HG03558 (cell line): ENCODE measurements at regions not wholly inside any gene's neighbourhood (a gene's known extent, or its start where the extent isn't known, plus 50 kb on each side); places are given as distances from the start of the nearest gene placed in this dataset.

Experiments used
- ATAC-seq: cut with Tn5 transposase; IDR thresholded peaks from one replicate; pipeline ENCODE4 v1.9.1; 2021; ENCODE audit warnings: moderate number of reproducible peaks; ENCODE audit not compliant: unreplicated experiment; ENCODE audit errors: extremely low read depth

DNA sequence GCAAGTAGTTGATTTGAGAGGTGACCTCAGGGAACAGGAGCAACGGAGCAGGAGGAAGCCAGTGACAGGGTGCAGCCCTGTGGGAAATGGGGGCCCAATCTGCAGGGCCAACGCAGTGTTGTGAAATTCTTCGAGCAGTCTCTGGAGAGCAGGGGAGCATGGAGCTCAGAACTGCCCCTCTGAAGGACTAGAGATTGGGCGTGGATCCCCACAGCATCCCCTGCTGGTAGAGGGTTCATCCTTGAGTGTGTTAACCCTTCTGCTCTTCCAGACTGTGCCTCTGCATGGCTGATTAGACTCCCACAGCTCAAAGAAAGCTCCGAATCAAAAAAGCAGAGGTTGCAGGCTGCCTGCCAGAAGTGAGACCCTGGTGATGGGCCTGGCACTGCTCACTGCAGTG, 77.9 kb upstream of the UQCRFS1 start:
- no peak for ATAC-seq

DNA sequence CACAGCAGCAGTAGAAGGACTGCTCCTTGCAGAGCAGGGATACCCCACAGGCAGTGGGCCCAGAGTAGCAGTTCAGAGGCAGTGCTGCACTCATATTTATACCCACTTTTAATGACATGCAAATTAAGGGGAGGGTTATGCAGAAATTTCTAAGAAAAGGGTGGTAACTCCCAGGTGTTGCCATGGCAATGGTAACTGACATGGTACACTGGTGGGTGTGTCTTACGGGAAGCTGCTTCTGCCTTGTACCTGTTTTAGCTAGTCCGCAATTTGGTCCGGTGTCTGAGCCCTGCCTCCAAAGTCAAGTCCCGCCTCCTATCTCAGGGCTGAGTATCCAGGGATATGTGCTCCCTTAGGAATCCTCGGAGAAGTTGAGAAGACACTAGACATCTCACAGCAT, 79.2 kb upstream of the UQCRFS1 start:
- no peak for ATAC-seq

DNA sequence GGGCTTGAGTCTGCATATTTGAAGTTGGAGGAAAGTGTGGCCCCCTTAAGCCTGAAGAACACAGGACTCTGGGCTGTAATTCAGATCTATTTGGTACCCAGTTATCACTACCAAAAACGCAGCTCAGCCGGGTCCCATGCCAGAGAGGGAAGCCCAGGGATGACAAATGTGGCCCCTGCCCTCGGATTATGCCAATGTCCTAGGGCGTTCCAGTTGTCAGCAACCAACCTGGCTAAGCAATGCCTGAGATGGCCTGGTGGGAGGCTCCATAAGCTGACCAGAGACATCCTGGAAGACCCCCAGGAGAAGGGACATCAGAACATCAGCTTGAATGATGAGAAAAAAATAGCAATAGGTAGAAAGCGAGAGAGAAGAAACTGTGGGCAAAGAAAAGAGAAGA, 79.6 kb upstream of the UQCRFS1 start:
- no peak for ATAC-seq

DNA sequence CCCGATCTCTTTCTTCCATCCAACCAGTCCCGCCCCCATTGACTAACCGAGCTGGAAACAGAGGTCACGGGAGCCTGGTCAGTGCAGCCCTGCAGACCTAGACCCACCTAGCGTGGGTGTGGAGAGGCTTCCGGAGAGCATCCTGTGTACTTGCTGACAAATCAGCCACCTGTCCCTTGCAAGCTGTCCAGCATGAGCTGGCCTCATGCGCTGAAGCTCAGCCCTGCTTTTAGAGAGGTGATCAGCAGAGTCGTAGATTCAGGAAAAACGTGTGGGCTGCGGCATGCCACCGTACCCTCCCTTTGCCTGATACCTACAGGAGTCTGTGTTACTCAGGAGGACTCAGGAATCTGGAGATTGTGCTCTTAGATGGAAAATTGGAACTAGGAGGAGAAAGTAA, 80.3 kb upstream of the UQCRFS1 start:
- no peak for ATAC-seq

DNA sequence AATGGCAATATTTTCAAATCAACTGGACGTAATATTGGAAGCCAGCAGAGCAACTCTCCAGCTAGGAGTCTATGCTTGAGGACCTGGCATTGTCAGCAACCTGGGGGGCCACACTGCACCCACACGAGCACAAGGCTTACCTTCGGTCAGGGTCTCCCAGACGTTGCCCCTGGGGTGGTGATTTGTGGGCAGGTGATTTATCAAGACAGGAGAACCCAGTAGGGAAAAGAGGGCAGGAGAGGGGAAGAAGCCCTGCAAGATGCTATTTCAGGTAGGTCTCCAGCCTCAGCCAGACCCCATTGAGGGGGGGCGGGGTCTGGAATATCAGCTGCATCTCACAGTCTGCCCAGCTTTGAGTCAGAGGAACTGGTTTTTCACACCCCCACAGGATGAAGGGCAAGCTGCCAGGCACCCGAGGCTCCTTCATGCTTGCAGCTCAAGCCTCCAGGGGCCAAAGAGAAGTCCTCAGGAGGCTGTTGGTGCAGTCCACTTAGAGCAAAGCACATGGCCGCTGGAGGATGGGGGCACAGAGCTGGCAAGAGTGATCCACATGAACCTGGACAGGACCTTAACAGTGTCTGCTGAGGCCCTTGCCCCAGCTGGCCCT, 80.9 kb upstream of the UQCRFS1 start:
- ATAC-seq, result no peak

DNA sequence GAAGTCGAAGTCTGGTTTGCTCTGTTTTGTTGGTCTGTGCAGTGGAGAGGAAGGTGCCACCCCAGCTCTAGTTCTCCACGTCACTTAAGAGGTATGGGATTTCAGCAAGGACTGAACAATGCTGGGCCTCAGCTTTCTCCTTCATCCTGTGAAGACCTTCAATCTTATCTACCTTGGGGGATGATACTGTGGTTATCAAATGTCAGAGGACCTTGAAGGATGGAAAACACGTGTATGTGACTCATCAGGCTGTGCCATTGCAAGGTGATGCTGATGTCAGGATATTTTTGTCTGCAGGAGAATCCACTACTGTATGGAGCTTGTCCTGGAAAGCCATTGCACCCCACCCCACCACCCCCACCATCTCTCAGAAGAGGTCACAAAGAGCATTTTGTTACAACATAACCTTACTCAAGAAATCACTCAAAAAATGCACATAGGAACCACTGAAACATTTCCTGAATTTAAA, 81.4 kb upstream of the UQCRFS1 start:
- no peak for ATAC-seq

DNA sequence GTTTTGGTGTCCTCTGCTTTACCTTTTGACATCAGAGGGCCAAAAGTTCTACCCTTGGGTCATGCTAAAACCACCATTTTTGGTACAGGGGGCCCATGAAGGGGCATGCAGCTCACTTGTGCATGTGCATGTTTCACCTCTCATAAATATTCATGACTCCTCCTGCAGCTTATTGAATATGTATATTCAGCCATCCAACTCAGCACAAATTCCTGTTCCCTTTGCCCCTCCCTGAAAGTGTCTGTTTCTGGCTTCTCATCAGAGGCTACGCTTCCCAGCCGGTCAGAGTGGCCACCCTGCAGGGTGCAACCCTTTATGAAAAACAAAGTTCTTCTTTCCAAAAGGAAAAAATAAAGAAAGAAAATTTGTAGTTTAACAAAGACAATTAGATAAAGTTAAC, 82.3 kb upstream of the UQCRFS1 start:
- ATAC-seq, result no peak

DNA sequence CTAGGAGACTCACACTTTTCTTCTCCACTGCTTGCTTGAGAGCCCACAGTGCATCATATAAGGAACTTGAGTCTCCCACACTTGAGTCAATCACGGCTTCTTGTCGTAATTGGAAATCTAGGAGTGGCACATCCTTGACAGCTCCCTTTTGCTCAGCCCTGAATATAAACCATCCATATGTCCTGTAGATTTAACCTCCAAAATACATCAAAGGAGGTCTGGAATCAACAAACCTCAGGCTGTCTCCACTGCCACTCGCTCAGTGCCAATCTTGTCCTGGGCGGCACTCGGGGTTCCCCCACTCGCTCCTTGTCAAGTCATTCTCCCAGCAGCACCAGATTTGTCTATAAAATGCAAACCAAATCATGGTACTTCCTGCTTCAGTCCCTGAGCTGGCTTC, 84.4 kb upstream of the UQCRFS1 start:
- no peak for ATAC-seq

DNA sequence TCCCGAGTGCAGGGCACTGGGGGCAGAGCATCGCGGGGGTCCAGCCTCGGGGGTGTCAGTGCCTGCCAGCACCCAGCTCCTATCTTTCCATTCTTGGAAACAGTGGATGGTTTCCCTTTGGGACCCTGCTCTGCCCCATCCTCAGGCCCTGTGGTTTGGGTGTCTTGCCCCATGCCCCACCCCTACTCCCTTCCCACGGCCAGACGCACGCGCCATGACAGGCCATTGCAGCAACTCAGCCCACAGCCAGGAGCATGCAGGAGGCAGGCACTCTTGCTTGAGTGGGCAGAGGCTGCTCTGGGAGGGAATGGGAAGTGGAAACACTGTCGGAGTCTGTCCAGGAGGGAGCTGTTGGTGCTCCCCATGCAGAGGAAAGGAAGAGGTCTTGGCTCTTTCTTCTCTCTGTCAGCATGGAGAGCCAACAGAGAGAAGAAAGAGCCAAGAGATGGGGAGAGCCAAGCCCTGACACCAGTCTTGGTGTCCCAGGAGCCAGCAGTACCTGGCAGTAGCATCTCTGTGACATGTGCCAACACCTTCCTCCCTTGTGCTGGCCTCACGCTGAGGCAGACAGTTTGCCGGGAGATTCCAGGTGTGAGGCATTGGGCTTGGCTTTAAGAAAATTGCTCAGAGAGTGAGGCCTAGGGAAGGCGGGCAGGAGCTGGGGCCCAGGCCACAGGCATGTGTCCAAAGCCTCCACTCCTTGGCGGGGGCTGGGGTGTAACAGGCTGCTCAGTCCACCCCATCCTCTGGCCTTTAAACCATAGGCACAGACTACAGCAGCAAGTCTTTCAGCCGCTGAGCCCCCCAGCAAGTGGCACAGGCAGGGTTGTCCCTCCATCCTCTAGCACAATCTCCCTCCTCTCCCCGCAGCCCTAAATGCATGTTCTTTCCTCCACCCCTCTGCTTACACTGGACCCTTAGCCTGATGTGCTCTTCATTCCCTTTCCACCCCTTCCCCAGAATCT, 86.7 kb upstream of the UQCRFS1 start:
- ATAC-seq, result no peak

DNA sequence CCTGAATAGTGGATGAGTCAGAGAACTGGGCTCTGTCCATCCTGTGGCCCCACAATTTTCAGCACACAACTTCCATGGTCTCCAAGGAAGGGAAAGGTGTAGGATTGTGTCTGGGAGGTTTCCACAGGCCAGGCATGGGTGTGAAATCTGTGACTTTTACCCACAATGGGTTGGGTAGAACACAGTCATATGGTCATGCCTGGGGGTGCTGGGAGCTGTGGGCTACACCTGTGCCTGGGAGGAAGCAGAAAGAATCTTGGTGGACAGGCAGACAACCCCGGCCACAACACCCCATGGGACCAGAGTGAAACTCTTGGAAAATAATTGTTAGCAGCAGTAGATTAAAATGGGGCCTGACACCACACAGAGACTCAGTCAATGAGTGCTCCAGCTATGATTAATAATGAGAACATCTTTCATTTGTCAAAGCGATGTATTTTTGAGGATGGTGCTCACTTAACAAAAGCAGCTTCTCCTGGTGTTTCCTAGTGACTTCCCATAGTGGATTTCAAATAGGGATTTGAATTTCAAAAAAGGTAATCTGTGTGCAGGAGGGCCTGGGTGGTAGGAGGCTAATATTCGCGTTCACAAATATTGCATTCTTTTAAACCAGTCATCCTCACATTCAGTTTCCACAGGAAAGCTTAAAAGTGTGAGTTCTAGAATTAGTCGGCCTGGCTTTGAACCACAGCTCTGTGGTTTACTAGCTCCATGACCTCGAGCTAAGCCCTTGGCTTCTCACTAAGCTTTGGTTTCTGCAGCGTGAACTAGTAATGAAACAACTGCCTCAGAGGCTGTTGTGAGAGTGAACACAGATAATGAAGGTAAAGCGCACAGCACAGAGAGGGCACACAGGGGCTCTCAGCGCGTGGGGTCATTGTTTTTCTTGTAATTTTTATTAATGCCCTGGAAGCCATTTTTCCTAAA, 89.3 kb upstream of the UQCRFS1 start:
- ATAC-seq, result no peak

DNA sequence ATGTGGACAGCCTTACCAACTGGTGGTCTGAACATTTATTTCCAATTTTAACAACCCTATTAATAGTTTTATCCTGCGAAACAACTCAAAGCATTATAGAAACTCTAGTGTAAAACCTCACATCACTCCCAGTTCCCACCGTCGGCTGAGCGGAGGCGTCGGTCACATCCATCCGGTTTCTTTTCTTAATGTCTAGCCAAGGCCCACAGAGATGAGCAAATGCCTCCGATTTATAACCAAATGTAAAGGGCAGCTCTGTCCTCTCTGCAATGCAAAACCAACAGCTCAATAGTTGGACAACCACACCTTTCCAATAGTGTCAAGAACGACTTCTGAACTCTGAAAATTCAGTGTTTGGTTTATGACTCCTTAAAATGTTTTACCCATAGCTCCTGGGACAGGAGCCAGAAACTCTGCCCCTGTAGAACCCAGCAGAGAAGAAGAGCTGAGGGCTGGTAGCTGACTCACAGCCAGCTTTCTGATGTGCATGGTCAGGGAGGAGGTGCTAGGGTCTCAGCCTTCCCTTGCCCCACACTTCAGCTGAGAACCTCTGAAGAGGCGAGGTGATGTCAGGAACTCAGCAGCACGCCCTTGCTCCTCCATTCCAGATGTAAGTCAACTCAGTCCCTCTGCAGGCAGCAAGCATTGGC, 90.2 kb upstream of the UQCRFS1 start:
- ATAC-seq, result no peak

DNA sequence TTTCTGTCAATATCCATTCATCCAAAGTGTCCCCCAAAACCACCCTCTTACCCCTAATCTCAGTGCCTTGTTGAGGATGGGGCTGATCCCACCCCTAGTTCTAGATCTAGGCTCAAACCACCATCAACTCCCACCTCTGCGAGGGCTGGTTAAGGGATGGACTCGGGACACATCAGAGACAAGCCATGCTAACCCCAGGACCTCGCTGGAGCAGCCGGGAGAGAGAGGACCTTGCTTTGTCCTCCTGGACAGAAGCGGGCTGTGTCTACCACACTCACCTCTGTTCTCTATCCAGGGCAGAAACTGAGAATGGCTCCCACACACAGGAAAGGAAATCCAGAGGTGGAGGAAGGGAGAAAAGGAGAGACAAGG, 90.8 kb upstream of the UQCRFS1 start:
- no peak for ATAC-seq

DNA sequence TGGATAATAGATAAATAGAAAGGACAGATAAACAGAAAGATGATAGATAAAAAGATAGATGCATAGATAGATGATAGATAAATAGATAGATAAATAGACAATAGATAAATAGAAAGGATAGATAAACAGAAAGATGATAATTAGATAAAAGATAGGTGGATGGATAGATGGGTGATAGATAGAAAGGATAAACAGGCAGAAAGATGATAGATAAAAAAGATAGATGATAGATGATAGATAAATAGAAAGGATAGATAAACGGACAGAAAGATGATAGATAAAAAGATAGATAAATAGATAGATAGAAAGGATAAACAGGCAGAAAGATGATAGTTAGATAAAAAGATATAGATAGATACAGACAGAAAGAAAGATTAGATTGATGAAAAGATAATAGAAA, 92.3 kb upstream of the UQCRFS1 start:
- ATAC-seq, result no peak

DNA sequence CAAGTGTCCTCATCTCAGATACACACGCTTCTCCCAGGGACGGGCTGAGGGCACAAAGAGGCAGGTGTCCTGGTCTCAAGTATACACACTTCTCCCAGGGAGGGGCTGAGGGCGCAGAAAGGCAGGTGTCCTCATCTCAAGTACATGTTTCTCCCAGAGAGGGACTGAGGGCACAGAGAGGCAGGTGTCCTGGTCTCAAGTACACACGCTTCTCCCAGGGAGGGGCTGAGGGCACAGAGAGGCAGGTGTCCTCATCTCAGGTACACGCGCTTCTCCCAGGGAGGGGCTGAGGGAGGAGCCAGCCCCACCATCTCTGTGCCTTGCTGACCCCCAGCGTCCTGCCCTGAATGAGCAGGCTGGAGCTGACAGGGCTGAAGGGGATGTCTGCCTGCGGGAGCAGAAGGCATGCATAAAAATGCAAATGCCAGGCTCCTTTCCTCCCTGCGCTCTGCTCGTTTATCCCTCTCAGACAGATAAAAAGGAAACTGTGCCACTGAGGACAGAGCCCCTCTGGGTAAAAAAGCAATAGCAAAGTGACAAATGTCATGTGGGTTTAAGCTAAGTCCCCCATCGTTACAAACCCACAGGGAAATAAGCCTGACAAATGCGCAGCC, 96.1 kb upstream of the UQCRFS1 start:
- no peak for ATAC-seq

DNA sequence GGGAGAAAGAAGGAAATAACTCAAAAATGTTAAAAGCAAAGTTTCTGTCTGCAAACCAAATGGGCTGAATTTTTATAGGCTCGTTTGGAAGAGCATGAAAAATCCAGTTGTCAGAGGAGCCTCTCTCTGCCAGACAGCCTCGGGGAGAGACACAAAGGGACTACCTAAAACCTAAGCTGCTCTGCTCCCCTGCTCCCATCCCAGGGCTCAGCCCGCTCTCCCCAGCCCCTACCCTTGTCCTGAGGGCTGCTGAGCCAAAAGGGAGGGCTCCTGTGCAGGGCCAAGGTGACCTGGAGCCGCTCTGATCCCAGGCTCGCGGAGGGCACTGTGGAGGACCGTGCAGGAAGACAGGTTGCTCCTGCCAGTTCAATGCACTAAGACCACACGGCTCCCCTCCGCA, 96.7 kb upstream of the UQCRFS1 start:
- no peak for ATAC-seq

DNA sequence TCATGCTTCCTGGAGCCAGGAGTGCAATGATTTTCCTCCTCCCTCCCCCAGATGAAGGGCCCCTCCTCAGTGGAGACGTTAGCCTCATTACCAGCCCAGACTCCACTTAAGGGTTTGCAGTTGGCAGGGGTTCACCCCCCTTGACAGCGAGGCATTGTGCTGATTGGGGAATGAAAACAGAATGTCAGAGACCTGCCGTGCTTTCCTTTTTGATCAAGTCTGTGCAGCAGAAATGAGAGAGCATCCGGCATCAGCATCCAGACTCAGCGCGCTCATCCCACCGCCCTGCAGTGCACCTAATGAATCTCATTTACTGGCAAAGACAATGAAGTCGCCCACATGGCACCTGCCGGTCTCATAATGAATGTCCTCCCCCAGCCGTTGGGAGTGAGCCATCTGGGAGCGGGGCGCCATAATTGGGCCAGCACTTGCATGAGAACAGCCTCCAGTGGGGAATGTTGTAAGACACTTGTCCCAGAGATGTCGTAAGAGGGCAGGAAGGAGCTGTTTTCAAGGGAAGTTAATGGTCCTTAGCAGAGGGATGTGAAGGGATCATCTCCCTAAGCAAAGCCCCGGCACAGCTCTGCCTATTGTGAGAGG, 98.3 kb upstream of the UQCRFS1 start:
- no peak for ATAC-seq

DNA sequence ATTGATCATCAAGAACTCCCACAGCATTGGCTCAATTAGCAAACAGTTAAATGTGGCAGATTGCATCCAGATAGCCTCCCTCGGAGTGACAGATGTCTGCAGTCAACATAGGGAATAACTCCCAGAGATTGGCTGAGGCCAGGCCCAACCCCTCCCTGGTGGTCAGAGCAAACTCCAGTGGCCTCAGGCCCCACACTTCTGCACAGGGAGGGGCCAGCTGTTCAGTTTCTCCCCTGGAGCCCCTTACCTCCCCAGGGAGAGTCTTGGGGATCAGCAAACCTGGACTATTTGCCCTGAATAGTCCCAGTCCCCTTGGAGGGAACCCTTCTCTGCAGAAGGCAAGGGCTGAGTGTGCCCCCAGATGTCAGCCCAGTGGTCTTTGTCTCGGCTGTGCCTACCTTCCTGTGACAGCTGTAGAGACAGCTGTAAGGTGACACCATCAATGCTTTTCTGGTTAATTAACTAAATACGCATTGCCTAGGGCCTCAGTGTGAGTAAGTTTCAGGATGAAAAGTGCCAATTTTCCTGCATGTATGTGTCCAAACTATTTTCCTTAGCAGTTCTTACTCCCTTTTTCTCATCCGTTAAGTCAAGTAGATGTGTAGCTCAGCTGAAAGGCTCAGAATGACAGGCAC, 102.7 kb upstream of the UQCRFS1 start:
- no peak for ATAC-seq

DNA sequence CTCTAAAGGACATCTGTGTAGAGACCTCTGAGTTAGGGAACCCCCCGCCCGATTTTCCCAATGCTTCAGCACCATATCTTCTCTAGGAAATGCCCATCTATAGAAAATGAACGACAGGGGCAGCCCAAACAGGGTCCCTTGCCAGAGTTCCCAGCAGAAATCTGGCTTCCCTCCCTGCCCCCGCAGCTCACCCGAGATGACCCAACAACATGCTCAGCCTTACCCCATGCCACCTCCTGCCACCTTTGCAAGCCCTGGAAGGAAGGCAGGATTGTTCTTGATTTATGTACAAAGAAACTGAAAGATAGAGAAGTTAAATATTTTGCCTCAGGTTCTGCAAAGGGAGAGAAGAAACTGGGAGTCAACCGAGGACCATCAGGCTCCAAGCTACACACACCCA, 105.6 kb upstream of the UQCRFS1 start:
- no peak for ATAC-seq

DNA sequence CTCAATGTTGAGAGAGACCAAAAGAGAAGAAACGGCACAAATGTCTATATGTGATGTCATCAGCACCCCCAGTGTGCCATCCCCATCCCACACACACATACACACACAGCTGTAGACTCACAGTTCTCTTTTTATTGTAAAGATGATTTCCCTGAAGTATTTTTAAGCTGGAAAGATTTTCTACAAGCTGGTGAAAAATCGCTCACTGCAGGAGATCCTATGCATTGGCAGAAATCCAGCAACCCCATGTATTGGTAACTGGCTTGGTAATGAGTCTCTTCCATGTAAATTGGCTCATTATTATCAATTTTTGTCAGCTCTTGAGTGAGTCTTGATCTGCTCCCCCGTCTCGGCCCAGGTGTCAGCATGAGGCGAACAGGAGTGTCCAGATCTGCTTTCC, 107.1 kb upstream of the UQCRFS1 start:
- ATAC-seq, result no peak
